SH-SY5Y (cell line): ENCODE measurements at regions not wholly inside any gene's neighbourhood (a gene's known extent, or its start where the extent isn't known, plus 50 kb on each side); places are given as distances from the start of the nearest gene placed in this dataset.

Experiments
- GATA2 ChIP-seq: IDR thresholded peaks from 2 replicates; pipeline ENCODE4 v1.6.1; 2011; ENCODE audit warnings: mild to moderate bottlenecking, low read depth, low read length
- GATA3 ChIP-seq: IDR thresholded peaks from 2 replicates; pipeline ENCODE4 v1.6.1; 2011; ENCODE audit warnings: low read depth, mild to moderate bottlenecking, low read length, moderate library complexity

- TF ChIP-seq GATA2: no peak
- no peak for TF ChIP-seq GATA3
Observed at GRCh38 chr10:2519139-2519538, 548.2 kb upstream of the PFKP start.
